K562 (cell line): ENCODE measurements at regions not wholly inside any gene's neighbourhood (a gene's known extent, or its start where the extent isn't known, plus 50 kb on each side); places are given as distances from the start of the nearest gene placed in this dataset.

Experiments
- CREBBP ChIP-seq: IDR thresholded peaks from one replicate; pipeline ENCODE4 v1.6.1; 2012; ENCODE audit warnings: low read depth, mild to moderate bottlenecking, control low read depth, inconsistent platforms, low read length
- KAT7 ChIP-seq: sonication (generic); formaldehyde crosslinking; IDR thresholded peaks from 2 replicates; pipeline ENCODE4 v1.8.0; 2022; ENCODE audit warnings: missing genetic modification reagents, mild to moderate bottlenecking, borderline replicate concordance
- TAF1 ChIP-seq: IDR thresholded peaks from 2 replicates; pipeline ENCODE4 v1.6.1; 2011; ENCODE audit warnings: mild to moderate bottlenecking, low read length, moderate library complexity; ENCODE audit not compliant: insufficient read depth, control insufficient read depth, severe bottlenecking; ENCODE audit errors: extremely low read depth
- ZFP91 ChIP-seq: sonication (generic); formaldehyde crosslinking; IDR thresholded peaks from 2 replicates; pipeline ENCODE4 v1.8.0; 2022; ENCODE audit warnings: mild to moderate bottlenecking, missing genetic modification reagents
- TF ChIP-seq, protein P1 (sequence below), 3 experiments: IDR thresholded peaks in 2 of 3; conservative IDR thresholded peaks in 1 of 3; 2 replicates each; pipeline ENCODE4 v1.5.1; 2011 to 2012; ENCODE audit warnings: low read length in 3 of 3, mild to moderate bottlenecking in 3 of 3, control low read depth in 2 of 3, improper control_type of control experiment in 1 of 3, inconsistent platforms in 1 of 3, low read depth in 1 of 3, mixed read lengths in 1 of 3, moderate library complexity in 1 of 3; ENCODE audit not compliant: insufficient read depth in 2 of 3
- TF ChIP-seq, protein P2 (sequence below): sonication (generic); formaldehyde crosslinking; IDR thresholded peaks from 2 replicates; pipeline ENCODE4 v1.5.0; 2020; ENCODE audit warnings: missing genetic modification reagents

DNA sequence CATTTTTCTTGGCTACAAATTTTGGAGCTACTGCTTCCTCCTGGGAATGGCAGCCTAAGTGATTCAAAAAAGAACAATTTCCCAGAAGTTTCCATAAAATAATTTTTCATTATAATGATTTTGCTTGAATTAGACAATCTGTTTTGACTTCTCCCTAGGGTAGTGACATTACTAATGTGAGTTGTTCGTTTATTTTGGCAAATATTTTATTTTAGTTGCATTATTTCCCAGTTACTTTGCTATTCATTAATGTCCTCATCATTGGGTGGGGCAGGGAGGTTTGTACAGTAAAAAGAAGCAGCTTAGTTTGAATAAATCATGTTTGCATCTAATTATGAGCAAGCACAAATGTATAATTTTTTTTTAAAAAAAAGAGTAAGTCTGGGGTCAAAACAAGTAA is 686.6 kb downstream of the ROBO2 start:
- TF ChIP-seq, protein P1, sequence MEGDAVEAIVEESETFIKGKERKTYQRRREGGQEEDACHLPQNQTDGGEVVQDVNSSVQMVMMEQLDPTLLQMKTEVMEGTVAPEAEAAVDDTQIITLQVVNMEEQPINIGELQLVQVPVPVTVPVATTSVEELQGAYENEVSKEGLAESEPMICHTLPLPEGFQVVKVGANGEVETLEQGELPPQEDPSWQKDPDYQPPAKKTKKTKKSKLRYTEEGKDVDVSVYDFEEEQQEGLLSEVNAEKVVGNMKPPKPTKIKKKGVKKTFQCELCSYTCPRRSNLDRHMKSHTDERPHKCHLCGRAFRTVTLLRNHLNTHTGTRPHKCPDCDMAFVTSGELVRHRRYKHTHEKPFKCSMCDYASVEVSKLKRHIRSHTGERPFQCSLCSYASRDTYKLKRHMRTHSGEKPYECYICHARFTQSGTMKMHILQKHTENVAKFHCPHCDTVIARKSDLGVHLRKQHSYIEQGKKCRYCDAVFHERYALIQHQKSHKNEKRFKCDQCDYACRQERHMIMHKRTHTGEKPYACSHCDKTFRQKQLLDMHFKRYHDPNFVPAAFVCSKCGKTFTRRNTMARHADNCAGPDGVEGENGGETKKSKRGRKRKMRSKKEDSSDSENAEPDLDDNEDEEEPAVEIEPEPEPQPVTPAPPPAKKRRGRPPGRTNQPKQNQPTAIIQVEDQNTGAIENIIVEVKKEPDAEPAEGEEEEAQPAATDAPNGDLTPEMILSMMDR (IDR thresholded peaks at IDR 0.05 in 2 of 3, conservative IDR thresholded peaks at IDR 0.05 in 1 of 3; ENCODE audit: insufficient read depth in 2 of 3, low read depth in 1 of 3, low read length in 3 of 3): no peak
- TF ChIP-seq ZFP91 (CRISPR knock-in tag) (no peak), KAT7 (CRISPR knock-in tag) (no peak), TAF1 (no peak), CREBBP (no peak)
- TF ChIP-seq, protein P2, sequence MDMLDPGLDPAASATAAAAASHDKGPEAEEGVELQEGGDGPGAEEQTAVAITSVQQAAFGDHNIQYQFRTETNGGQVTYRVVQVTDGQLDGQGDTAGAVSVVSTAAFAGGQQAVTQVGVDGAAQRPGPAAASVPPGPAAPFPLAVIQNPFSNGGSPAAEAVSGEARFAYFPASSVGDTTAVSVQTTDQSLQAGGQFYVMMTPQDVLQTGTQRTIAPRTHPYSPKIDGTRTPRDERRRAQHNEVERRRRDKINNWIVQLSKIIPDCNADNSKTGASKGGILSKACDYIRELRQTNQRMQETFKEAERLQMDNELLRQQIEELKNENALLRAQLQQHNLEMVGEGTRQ (CRISPR knock-in tag): no peak
